Gastroesophageal sphincter (tissue), 4 donors: ENCODE measurements at regions not wholly inside any gene's neighbourhood (a gene's known extent, or its start where the extent isn't known, plus 50 kb on each side); places are given as distances from the start of the nearest gene placed in this dataset.

Source experiments
- ATAC-seq: fragments of 150-250 bp; one replicate; pipeline ENCODE4 v1.9.1; 2016; ENCODE audit warnings: mild to moderate bottlenecking, moderate library complexity
- H3K27ac ChIP-seq, 4 donors: fragments of 200-600 bp; sonication (generic) in 3 of 4; 1 replicate in 3 of 4; 2 replicates in 1 of 4; pipeline ENCODE4 v1.5.1; 2016 to 2019
- H3K27me3 ChIP-seq: fragments of 200-600 bp; sonication (generic); one replicate; pipeline ENCODE4 v1.5.1; 2019
- H3K36me3 ChIP-seq, 2 donors: fragments of 200-600 bp; sonication (generic); one replicate each; pipeline ENCODE4 v1.5.1; 2019; ENCODE audit warnings: control low read depth in 1 of 2
- H3K4me1 ChIP-seq, 3 donors: fragments of 200-600 bp; sonication (generic); 1 replicate in 2 of 3; 2 replicates in 1 of 3; pipeline ENCODE4 v1.5.1; 2016 to 2019; ENCODE audit warnings: control low read depth in 2 of 3
- H3K4me3 ChIP-seq, 2 donors: fragments of 200-600 bp; sonication (generic); one replicate each; pipeline ENCODE4 v1.5.1; 2019; ENCODE audit warnings: mild to moderate bottlenecking in 1 of 2, moderate library complexity in 1 of 2
- H3K9me3 ChIP-seq, 3 donors: fragments of 200-600 bp; sonication (generic); one replicate each; pipeline ENCODE4 v1.5.1; 2017 to 2019; ENCODE audit warnings: control low read depth in 2 of 3
- CTCF ChIP-seq, 4 experiments: fragments of 200-600 bp in 2 of 4; fragments of 450-650 bp in 2 of 4; sonication (generic) in 1 of 4; IDR thresholded peaks; one replicate each; pipeline ENCODE4 v1.5.1; 2017 to 2019; ENCODE audit warnings: antibody characterized with exemption in 4 of 4, mild to moderate bottlenecking in 2 of 4, moderate library complexity in 2 of 4
- EP300 ChIP-seq: sonication (generic); formaldehyde crosslinking; IDR thresholded peaks from one replicate; pipeline ENCODE4 v1.6.1; 2017; ENCODE audit warnings: antibody characterized with exemption, mild to moderate bottlenecking
- POLR2A ChIP-seq, 2 donors: fragments of 450-650 bp; IDR thresholded peaks; one replicate each; pipeline ENCODE4 v1.6.1; 2017; ENCODE audit warnings: antibody characterized with exemption in 2 of 2, mild to moderate bottlenecking in 2 of 2, moderate library complexity in 1 of 2
- POLR2AphosphoS5 ChIP-seq: sonication (generic); formaldehyde crosslinking; IDR thresholded peaks from one replicate; pipeline ENCODE4 v1.6.1; 2017; ENCODE audit warnings: antibody characterized with exemption
- WGBS, 2 donors: methylation state at CpG; one replicate each; pipeline ENCODE4 v1.1.5; 2018; ENCODE audit warnings: low coverage in 1 of 2; 5-methylcytosine and 5-hydroxymethylcytosine counted together

GRCh38 chr5:33329891-33330290, 110.9 kb upstream of the TARS1 start:
- peaks cover 0 to 40% (median 10%) of the 10 kb centered on the region in 3 donors for H3K4me1 ChIP-seq
- WGBS, 2 donors, result 13 to 17% methylated on average over 1 of the region's 1 CpG
- H3K27ac ChIP-seq, result peak overlapping the region in 2 of 4 donors; percentile 13 to 17
- no peaks in the 10 kb centered on the region for H3K36me3 ChIP-seq
- H3K27me3 ChIP-seq, result no peaks in the 10 kb centered on the region
- no peaks in the 10 kb centered on the region for H3K9me3 ChIP-seq
- no peak overlapping the region for H3K4me3 ChIP-seq
- no peak for ATAC-seq
- no peak for TF ChIP-seq POLR2A (IDR thresholded peaks at IDR 0.05)
- TF ChIP-seq EP300, result no peak
- no peak for TF ChIP-seq CTCF (IDR thresholded peaks at IDR 0.05)
- no peak for TF ChIP-seq POLR2AphosphoS5

- H3K4me3 ChIP-seq, result no peak overlapping the region
- 0 to 6% methylated on average over 2 of the region's 3 CpGs for WGBS, 2 donors
- no peaks in the 10 kb centered on the region for H3K36me3 ChIP-seq
- peak overlapping the region in 2 of 4 donors; percentile 13 to 17 for H3K27ac ChIP-seq
- ATAC-seq, result no peak
- no peaks in the 10 kb centered on the region for H3K27me3 ChIP-seq
- no peak for TF ChIP-seq CTCF (IDR thresholded peaks at IDR 0.05)
- no peak for TF ChIP-seq POLR2AphosphoS5
- TF ChIP-seq EP300, result no peak
- no peak for TF ChIP-seq POLR2A (IDR thresholded peaks at IDR 0.05)
- peaks cover 0 to 40% (median 10%) of the 10 kb centered on the region in 3 donors for H3K4me1 ChIP-seq
- no peaks in the 10 kb centered on the region for H3K9me3 ChIP-seq
Observed at GRCh38 chr5:33330426-33330825, 110.3 kb upstream of the TARS1 start.

- peaks cover 0 to 40% (median 10%) of the 10 kb centered on the region in 3 donors for H3K4me1 ChIP-seq
Observed at GRCh38 chr5:33330992-33331391, 109.8 kb upstream of the TARS1 start.

GRCh38 chr5:33332804-33333203, 108.0 kb upstream of the TARS1 start:
- ATAC-seq, result peak; percentile 38
- Histone ChIP-seq H3K9me3 (no peaks in the 10 kb centered on the region), H3K4me1 (peaks cover 0 to 46% (median 10%) of the 10 kb centered on the region in 3 donors), H3K36me3 (no peaks in the 10 kb centered on the region), H3K4me3 (no peak overlapping the region), H3K27ac (no peak overlapping the region), H3K27me3 (no peaks in the 10 kb centered on the region)
- 31 to 40% methylated on average over 2 of the region's 2 CpGs for WGBS, 2 donors
- TF ChIP-seq CTCF (IDR thresholded peaks at IDR 0.05), result no peak

More at GRCh38 chr5:33330992-33331391, 109.8 kb upstream of the TARS1 start:
- no peaks in the 10 kb centered on the region for H3K27me3 ChIP-seq
- no peak overlapping the region for H3K27ac ChIP-seq
- ATAC-seq, result no peak
- no peaks in the 10 kb centered on the region for H3K9me3 ChIP-seq
- H3K36me3 ChIP-seq, result no peaks in the 10 kb centered on the region
- no peak overlapping the region for H3K4me3 ChIP-seq
- TF ChIP-seq POLR2AphosphoS5 (no peak), EP300 (no peak), CTCF (IDR thresholded peaks at IDR 0.05) (no peak), POLR2A (IDR thresholded peaks at IDR 0.05) (no peak)

DNA sequence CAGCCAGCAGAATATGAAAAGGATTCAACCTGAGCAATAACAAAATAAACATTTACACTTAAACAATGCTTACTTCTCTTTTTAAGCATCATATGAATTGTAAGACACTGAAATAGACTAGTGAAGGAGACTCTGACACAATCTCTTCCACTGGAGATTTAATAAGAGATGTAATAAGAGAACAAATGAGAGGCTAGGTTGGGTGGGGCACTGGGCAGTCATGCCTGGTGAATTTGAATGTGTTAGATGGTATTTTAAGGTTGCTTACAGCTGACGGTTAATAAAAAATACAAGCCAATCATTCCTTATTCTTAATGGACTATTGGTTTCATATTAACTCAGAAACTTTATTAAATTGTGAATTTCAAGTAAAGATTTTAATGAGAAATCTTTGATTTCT, 105.9 kb upstream of the TARS1 start:
- no peak overlapping the region for H3K4me3 ChIP-seq
- H3K4me1 ChIP-seq, result peaks cover 0 to 36% (median 8%) of the 10 kb centered on the region in 3 donors
- no peak for TF ChIP-seq POLR2AphosphoS5
- TF ChIP-seq POLR2A (IDR thresholded peaks at IDR 0.05), result no peak
- no peak for TF ChIP-seq EP300
- TF ChIP-seq CTCF (IDR thresholded peaks at IDR 0.05), result no peak
- H3K27ac ChIP-seq, result no peak overlapping the region
- no peaks in the 10 kb centered on the region for H3K27me3 ChIP-seq
- no peak for ATAC-seq
- H3K9me3 ChIP-seq, result no peaks in the 10 kb centered on the region
- no peaks in the 10 kb centered on the region for H3K36me3 ChIP-seq
- 78% methylated on average over 1 of the region's 1 CpG for WGBS, 2 donors
